HG03342 (cell line): ENCODE measurements at regions not wholly inside any gene's neighbourhood (a gene's known extent, or its start where the extent isn't known, plus 50 kb on each side); places are given as distances from the start of the nearest gene placed in this dataset.
"Not testable (repeated sequence)": the region's sequence is repeated elsewhere in the genome, so short reads cannot be mapped to it uniquely, and the experiment has no call there.

Source experiments
- ATAC-seq: cut with Tn5 transposase; IDR thresholded peaks from one replicate; pipeline ENCODE4 v1.9.1; 2021; ENCODE audit warnings: mild to moderate bottlenecking, moderate library complexity; ENCODE audit not compliant: unreplicated experiment

- no peak for ATAC-seq
Observed at GRCh38 chr10:6986927-6987326, 406.9 kb upstream of the PRKCQ start.

- no peak for ATAC-seq
Observed at GRCh38 chr10:6985644-6986043, 405.6 kb upstream of the PRKCQ start.

DNA sequence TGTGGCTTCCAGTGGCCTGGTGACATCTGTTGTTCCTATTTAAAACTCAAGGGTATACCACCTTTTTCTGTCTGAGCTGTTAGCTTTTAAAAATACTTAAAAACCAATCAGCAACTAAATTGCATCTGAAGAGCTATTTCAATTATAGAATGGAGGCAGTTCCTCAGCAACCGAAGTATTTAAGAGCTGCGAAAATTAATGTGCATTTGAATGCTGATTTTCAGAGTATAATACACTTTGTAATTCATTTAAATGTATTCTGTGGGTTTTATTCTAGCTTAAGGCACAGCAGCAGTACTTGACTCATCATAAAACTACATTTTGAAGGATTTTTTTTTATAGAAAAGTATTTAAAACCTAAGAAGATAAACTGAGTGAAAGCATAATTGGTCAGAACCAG lies 404.9 kb upstream of the PRKCQ start:
- ATAC-seq, result no peak

GRCh38 chr10:6984016-6984415 lies 403.9 kb upstream of the PRKCQ start:
- not testable (repeated sequence) for ATAC-seq

DNA sequence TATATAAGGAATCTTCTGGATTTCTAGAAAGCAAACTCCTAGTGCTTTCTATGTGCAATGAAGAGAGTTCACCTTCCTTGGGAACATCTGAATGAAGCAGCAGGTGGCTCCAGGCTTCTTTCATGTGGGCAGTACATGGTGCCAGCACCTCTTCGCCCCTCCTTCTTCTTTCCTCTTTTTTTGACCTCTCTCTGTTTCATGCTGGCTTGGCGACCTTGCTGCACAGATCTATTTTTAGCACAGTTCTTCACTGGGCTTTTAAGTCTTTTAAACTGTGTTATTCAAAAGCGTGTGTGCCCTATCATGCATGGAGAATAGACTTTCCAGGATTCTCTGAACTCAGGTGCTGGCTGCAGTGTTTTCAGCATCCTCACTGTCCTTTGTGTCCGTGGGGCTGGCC lies 400.3 kb upstream of the PRKCQ start:
- no peak for ATAC-seq

DNA sequence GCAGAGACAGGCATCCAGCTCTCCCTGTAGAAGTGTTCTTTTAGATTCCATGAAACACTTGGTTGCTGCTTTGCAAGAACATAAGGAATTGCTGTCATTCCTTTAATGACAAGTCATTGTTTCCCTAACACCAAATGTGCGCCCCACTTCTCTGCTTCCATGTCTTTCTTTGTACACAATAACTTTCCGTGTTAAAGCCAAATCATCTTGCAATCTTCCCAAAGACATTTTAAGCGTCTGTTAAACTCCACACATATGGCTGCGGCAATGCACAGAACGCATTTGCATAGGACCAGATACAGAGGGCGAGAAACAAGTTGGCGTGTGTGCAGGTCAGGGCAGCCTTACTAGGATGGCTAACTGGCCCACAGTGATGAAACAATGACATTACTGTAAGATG lies 399.3 kb upstream of the PRKCQ start:
- ATAC-seq, result no peak

- no peak for ATAC-seq
Observed at GRCh38 chr10:6978187-6978627, 398.1 kb upstream of the PRKCQ start.

DNA sequence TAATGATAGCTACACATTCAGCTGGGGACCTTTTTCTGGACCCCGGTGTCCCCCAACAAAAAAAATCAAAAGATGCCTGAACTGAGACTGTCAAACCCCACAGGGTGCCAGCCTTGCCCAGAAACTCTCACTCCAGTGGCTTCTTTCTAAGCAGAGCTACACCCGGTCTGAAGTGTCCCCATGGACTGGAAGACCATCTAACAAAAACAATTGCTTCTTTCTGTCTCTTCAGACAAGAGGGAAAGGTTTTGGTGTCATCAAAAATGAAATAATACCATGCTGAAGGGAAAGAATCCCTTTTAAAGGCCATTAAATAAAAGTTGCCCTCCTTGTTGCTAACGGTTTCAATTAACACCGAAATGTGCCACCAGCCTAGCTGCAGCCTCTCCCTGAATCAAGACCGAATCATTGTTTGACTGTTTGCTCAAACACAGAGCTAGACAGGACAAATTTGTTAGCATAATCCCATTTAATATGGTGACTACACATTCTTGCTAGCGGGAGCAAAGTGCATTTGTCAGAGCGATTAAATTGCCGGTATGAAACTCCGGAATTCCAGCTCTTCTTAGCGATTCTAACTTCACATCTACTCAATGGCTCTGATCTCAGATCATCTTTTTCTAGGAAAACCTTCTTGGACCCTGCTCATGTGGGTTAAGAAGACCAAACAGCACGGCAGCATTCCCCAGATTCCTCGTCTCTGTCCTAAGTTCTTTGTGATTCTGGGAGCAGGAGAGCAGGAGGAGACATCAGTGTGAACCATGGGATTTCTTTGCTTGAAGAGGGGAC lies 397.5 kb upstream of the PRKCQ start:
- ATAC-seq, result no peak

GRCh38 chr10:6973899-6974298 lies 393.8 kb upstream of the PRKCQ start:
- no peak for ATAC-seq

DNA sequence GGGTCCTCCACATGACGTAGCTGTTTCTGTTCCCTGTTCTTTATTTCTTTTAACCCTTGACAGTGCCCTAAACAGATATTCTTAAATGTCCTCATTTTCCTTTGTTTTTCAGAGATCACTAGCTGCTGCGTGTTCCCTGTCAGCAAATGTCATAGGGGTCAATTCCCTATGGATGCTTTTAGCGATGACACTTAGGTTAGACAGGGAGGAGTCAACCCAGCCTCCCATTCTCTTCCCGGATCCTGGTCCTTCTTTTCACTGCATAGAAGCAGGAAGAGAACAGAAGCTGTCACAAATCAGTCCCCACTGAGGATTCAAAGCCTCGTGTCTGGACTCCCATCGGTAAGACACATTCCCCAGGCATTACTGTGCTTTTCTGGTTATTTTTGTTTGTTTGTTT lies 392.1 kb upstream of the PRKCQ start:
- no peak for ATAC-seq

DNA sequence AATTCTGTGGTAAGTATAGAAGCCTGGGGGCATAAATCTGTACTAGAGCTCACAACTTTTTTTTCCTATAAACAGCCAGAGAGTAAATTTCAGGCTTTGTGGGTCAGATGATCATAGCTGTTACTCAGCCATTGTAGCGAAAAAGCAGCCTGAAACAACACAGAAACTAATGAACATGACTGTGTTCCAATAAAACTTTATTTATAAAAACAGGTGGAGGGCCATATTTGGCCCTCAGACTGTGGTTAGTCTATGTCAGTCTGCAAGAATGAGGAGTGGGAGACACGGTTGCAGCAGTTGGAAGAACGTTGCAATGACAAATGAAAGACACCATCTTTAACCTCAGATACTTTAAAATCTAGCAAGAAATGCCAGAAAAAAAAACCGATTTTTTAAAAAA lies 389.6 kb upstream of the PRKCQ start:
- ATAC-seq, result no peak

DNA sequence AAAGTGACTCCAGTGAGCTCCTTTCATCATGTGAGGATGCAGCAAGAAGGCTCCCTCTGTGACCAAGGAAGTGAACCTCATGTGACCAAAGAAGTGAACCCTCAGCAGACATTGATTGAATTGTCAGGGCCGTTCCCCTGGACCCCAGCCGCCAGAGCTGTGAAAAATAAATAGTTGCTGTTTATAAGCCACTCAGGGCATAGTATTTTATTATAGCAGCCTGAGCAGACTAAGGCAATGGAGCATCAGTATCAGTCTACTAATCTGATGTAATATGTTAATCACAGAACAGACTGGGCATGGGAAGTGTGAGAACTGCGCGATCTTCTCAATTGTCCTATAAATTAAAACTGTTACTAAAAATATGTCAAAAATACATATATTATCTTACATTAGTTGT lies 384.5 kb upstream of the PRKCQ start:
- ATAC-seq, result no peak

- ATAC-seq, result no peak
Observed at GRCh38 chr10:6962576-6962975, 382.5 kb upstream of the PRKCQ start.

DNA sequence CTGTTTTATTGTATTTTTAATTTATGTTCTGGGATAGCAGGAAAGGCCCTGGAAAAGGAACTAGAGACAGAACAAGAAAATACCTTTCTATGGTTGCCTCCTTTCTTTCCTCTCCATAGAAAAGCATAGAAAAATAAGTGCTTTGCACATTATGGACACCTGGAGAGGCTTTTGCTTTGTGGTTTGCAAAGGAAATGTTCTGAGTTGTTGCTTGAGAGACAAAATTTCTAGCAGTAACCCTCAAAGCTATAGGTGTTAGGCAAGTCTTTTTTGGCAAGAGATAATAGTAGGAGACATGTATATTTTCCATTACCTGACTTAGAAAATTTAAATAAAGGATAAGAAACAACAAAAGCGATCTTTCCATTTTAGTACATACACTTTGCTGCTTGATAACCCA lies 378.6 kb upstream of the PRKCQ start:
- ATAC-seq, result no peak

DNA sequence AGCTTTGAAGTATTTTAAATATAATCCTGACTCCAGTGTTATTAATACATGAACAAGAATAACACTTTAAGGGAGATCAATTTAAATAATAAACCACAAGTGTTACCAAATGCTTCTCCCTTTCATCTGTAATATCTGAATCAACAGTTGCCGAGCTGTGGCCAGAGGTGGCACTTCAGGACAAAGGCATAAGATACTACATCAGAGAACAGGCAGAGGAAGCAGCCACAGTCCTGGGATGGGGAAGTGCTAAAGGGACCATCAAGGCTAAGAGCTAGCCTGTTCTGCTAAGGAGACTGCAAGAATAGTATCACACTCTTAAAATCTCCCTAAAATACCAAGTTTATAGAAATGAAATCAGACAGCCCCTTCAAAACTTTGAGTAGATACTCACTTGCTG lies 378.2 kb upstream of the PRKCQ start:
- ATAC-seq, result no peak

- no peak for ATAC-seq
Observed at GRCh38 chr10:6957851-6958250, 377.8 kb upstream of the PRKCQ start.

GRCh38 chr10:6956562-6956961 lies 376.5 kb upstream of the PRKCQ start:
- ATAC-seq, result no peak

DNA sequence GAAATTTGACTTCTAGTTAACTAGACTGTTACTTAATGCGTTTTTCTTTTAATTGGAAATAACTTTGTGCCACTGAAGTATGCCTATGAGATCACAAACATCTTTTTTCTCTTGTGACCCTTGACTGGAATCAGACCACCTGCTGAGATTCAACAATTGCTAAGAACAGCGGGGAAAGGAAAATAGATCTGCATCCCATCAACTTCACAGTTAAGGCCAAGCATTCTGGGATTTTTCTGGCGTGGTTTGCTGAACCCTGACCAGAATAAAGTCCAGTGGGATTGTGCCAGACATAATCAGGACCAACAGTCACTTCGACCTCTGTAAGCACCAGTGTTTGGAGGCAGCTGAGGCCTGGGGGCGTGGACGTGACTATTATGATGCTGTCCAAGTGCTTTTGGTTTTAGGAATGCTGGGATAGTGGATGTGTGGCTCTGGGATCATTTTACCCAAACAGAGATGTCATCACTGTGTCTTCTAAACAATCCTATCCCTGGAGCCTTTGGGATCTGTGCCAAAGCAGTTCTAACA lies 373.3 kb upstream of the PRKCQ start:
- ATAC-seq, result no peak

GRCh38 chr10:6951732-6952131 lies 371.7 kb upstream of the PRKCQ start:
- ATAC-seq, result no peak

- no peak for ATAC-seq
Observed at GRCh38 chr10:6950133-6950532, 370.1 kb upstream of the PRKCQ start.

- no peak for ATAC-seq
Observed at GRCh38 chr10:6944436-6944835, 364.4 kb upstream of the PRKCQ start.

GRCh38 chr10:6938384-6938783 lies 358.3 kb upstream of the PRKCQ start:
- ATAC-seq, result no peak

DNA sequence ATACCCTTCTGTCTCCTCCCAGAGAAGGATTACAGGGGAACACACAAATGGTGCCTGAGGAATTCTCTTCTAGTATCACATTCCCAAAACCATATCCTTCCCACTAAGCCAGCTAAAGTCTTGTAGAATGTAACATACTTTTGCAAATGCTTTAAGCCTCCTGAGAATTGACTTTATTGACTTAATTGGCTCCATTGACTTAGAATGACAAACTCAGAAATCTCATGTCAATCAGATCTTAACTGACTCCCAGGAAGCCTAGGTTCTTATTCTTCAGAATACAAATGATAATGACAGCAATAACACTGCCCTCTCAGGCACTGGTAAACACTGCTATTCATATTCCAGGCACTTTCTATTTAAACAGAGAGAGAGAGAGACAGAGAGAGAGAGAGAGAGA lies 356.9 kb upstream of the PRKCQ start:
- no peak for ATAC-seq
